Neural progenitor cell (in vitro differentiated cells): ENCODE measurements at regions not wholly inside any gene's neighbourhood (a gene's known extent, or its start where the extent isn't known, plus 50 kb on each side); places are given as distances from the start of the nearest gene placed in this dataset.

Source experiments
- EZH2phosphoT487 ChIP-seq: fragments of 200-600 bp; sonication (generic); IDR thresholded peaks from 2 replicates; pipeline ENCODE4 v1.6.1; 2017; ENCODE audit warnings: antibody characterized with exemption
- TF ChIP-seq, protein P1 (sequence below): fragments of 200-600 bp; sonication (generic); IDR thresholded peaks from 2 replicates; pipeline ENCODE4 v1.5.1; 2017; ENCODE audit warnings: antibody characterized with exemption, mild to moderate bottlenecking

DNA sequence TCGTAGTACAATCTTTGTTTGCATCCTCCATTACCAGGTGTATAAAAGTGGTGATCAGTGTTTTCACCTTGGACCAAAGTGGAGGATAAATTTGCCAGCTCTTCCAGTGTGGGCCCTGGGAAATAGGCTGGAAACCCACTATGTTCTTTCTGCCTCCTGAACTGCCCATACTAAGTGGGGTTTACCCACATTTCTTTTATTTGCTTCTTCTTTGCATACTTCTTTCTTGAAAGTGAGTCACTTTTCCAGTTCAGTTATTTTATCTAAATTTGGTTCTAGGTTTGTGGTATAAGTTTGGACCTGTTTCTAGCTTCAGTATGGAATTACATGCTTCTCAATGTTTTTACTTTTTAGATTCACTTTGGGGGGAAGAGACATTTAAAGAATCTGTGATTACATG is 126.2 kb upstream of the ACBD5 start:
- TF ChIP-seq, protein P1, sequence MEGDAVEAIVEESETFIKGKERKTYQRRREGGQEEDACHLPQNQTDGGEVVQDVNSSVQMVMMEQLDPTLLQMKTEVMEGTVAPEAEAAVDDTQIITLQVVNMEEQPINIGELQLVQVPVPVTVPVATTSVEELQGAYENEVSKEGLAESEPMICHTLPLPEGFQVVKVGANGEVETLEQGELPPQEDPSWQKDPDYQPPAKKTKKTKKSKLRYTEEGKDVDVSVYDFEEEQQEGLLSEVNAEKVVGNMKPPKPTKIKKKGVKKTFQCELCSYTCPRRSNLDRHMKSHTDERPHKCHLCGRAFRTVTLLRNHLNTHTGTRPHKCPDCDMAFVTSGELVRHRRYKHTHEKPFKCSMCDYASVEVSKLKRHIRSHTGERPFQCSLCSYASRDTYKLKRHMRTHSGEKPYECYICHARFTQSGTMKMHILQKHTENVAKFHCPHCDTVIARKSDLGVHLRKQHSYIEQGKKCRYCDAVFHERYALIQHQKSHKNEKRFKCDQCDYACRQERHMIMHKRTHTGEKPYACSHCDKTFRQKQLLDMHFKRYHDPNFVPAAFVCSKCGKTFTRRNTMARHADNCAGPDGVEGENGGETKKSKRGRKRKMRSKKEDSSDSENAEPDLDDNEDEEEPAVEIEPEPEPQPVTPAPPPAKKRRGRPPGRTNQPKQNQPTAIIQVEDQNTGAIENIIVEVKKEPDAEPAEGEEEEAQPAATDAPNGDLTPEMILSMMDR = no peak
- no peak for TF ChIP-seq EZH2phosphoT487
